ENCODE measurements at regions not wholly inside any gene's neighbourhood (a gene's known extent, or its start where the extent isn't known, plus 50 kb on each side); places are given as distances from the start of the nearest gene placed in this dataset.

DNA sequence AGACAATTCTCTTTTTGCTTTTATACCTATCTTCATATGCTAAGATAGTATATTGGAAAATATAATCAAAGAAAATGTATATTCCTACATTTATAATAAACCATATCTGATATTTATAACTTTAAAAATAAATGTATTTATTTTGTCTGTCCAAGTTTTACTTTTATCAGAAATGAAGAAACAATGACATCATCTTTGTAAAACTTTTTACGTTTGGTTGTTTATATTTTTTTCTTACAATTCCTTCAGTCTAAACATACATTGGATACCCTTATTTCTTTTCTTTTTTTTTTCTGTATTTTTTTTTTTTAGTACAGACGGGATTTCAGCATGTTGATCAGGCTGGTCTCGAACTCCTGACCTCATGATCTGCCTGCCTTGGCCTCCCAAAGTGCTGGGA lies 1577.0 kb upstream of the SLC39A10 start:
- no peak for TF ChIP-seq EZH2 (IDR thresholded peaks at IDR 0.05; ENCODE audit: borderline replicate concordance, low read depth, low read length, poor library complexity, severe bottlenecking)
- TF ChIP-seq, protein P1, sequence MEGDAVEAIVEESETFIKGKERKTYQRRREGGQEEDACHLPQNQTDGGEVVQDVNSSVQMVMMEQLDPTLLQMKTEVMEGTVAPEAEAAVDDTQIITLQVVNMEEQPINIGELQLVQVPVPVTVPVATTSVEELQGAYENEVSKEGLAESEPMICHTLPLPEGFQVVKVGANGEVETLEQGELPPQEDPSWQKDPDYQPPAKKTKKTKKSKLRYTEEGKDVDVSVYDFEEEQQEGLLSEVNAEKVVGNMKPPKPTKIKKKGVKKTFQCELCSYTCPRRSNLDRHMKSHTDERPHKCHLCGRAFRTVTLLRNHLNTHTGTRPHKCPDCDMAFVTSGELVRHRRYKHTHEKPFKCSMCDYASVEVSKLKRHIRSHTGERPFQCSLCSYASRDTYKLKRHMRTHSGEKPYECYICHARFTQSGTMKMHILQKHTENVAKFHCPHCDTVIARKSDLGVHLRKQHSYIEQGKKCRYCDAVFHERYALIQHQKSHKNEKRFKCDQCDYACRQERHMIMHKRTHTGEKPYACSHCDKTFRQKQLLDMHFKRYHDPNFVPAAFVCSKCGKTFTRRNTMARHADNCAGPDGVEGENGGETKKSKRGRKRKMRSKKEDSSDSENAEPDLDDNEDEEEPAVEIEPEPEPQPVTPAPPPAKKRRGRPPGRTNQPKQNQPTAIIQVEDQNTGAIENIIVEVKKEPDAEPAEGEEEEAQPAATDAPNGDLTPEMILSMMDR (conservative IDR thresholded peaks at IDR 0.05; ENCODE audit: low read depth, low read length) = no peak
